CD14-positive monocyte (primary cell): ENCODE measurements at regions not wholly inside any gene's neighbourhood (a gene's known extent, or its start where the extent isn't known, plus 50 kb on each side); places are given as distances from the start of the nearest gene placed in this dataset.
"Not testable (repeated sequence)": the region's sequence is repeated elsewhere in the genome, so short reads cannot be mapped to it uniquely, and the experiment has no call there.

Experiments used
- DNase-seq, 3 donors: peaks; one replicate each; pipeline ENCODE4 v3.0.0-alpha.2; 2011 to 2022
- H2AFZ ChIP-seq: 2 replicates; pipeline ENCODE4 v1.6.0; 2012; ENCODE audit warnings: mild to moderate bottlenecking, low read depth, low read length, inconsistent platforms; ENCODE audit not compliant: insufficient read depth, poor library complexity, severe bottlenecking
- H3K27ac ChIP-seq, 2 donors: 1 replicate in 1 of 2; 2 replicates in 1 of 2; pipeline ENCODE4 v1.5.1; 2012 to 2013; ENCODE audit warnings: low read length in 2 of 2, control low read depth in 1 of 2, inconsistent platforms in 1 of 2, low read depth in 1 of 2, mild to moderate bottlenecking in 1 of 2
- H3K27me3 ChIP-seq, 2 donors: one replicate each; pipeline versions ENCODE4 v1.6.0 to v1.6.1; 2011 to 2013; ENCODE audit warnings: low read length in 2 of 2; ENCODE audit not compliant: control insufficient read depth in 2 of 2, insufficient read depth in 2 of 2
- H3K36me3 ChIP-seq, 2 donors: replicated peaks in 1 of 2; 1 replicate in 1 of 2; 2 replicates in 1 of 2; pipeline versions ENCODE4 v1.5.1 to v1.6.1; 2012 to 2013; ENCODE audit warnings: low read length in 2 of 2, control low read depth in 1 of 2, inconsistent platforms in 1 of 2, mild to moderate bottlenecking in 1 of 2; ENCODE audit not compliant: insufficient read depth in 2 of 2, control insufficient read depth in 1 of 2
- H3K4me1 ChIP-seq, 2 donors: 1 replicate in 1 of 2; 2 replicates in 1 of 2; pipeline versions ENCODE4 v1.5.1 to v1.6.1; 2012 to 2013; ENCODE audit warnings: low read length in 2 of 2, control low read depth in 1 of 2, inconsistent platforms in 1 of 2, mild to moderate bottlenecking in 1 of 2, moderate library complexity in 1 of 2; ENCODE audit not compliant: insufficient read depth in 2 of 2, control insufficient read depth in 1 of 2
- H3K4me2 ChIP-seq: replicated peaks from 2 replicates; pipeline ENCODE3; 2012; ENCODE audit warnings: low read length, moderate library complexity, mild to moderate bottlenecking; ENCODE audit not compliant: poor library complexity, severe bottlenecking; ENCODE audit errors: extremely low read depth
- H3K4me3 ChIP-seq, 3 experiments: fragments of 200-600 bp in 1 of 3; sonication (generic) in 1 of 3; replicated peaks in 1 of 3; 1 replicate in 2 of 3; 2 replicates in 1 of 3; pipeline ENCODE4 v1.5.1; 2011 to 2013; ENCODE audit warnings: low read length in 3 of 3, mild to moderate bottlenecking in 3 of 3, control low read depth in 2 of 3, low read depth in 2 of 3, inconsistent platforms in 1 of 3, moderate library complexity in 1 of 3
- H3K79me2 ChIP-seq: 2 replicates; pipeline ENCODE4 v1.6.0; 2012; ENCODE audit warnings: mild to moderate bottlenecking, control low read depth, inconsistent platforms, low read length, moderate library complexity; ENCODE audit not compliant: insufficient read depth
- H3K9ac ChIP-seq: 2 replicates; pipeline ENCODE4 v1.6.0; 2017; ENCODE audit warnings: low read length, mild to moderate bottlenecking; ENCODE audit not compliant: insufficient read depth, poor library complexity, severe bottlenecking
- H3K9me3 ChIP-seq, 2 donors: replicated peaks in 1 of 2; 1 replicate in 1 of 2; 2 replicates in 1 of 2; pipeline versions ENCODE4 v1.5.1 to v1.6.1; 2012 to 2013; ENCODE audit warnings: low read length in 2 of 2, control low read depth in 1 of 2; ENCODE audit not compliant: control insufficient read depth in 1 of 2, insufficient read depth in 1 of 2
- H4K20me1 ChIP-seq: 2 replicates; pipeline ENCODE4 v1.6.0; 2012; ENCODE audit warnings: mild to moderate bottlenecking, low read length, control low read depth, moderate library complexity; ENCODE audit not compliant: insufficient read depth
- H3K27ac Mint-ChIP-seq, 7 donors: one replicate each; pipeline ENCODE4 v1.8.0; 2020; ENCODE audit warnings: mild to moderate bottlenecking in 7 of 7, mixed read lengths in 7 of 7, moderate library complexity in 6 of 7, inconsistent platforms in 2 of 7
- H3K27me3 Mint-ChIP-seq, 3 donors: one replicate each; pipeline ENCODE4 v1.8.0; 2021 to 2022; ENCODE audit warnings: low read depth in 3 of 3, mild to moderate bottlenecking in 3 of 3, mixed read lengths in 3 of 3, moderate library complexity in 3 of 3, inconsistent platforms in 1 of 3
- H3K36me3 Mint-ChIP-seq, 2 donors: one replicate each; pipeline ENCODE4 v1.8.0; 2020; ENCODE audit warnings: mixed read lengths in 2 of 2, inconsistent platforms in 1 of 2, mild to moderate bottlenecking in 1 of 2
- H3K4me1 Mint-ChIP-seq: one replicate; pipeline ENCODE4 v1.8.0; 2020; ENCODE audit warnings: mild to moderate bottlenecking, mixed read lengths
- H3K4me3 Mint-ChIP-seq, 2 donors: one replicate each; pipeline ENCODE4 v1.8.0; 2020; ENCODE audit warnings: mild to moderate bottlenecking in 2 of 2, mixed read lengths in 2 of 2, moderate library complexity in 1 of 2
- H3K9me3 Mint-ChIP-seq, 7 donors: one replicate each; pipeline ENCODE4 v1.8.0; 2020 to 2022; ENCODE audit warnings: mixed read lengths in 7 of 7, mild to moderate bottlenecking in 6 of 7, moderate library complexity in 6 of 7, inconsistent platforms in 2 of 7
- WGBS: methylation state at CpG from one replicate; pipeline ENCODE4 v1.1.5; 2013; ENCODE audit warnings: missing lambda C conversion rate; ENCODE audit not compliant: insufficient coverage; 5-methylcytosine and 5-hydroxymethylcytosine counted together
- intact Hi-C, 2 donors: fragments of 100-400 bp; cut with micrococcal nuclease; formaldehyde crosslinking; loops; one replicate each; pipeline versions ENCODE4 v1.15.0 to v1.15.1; 2023

DNA sequence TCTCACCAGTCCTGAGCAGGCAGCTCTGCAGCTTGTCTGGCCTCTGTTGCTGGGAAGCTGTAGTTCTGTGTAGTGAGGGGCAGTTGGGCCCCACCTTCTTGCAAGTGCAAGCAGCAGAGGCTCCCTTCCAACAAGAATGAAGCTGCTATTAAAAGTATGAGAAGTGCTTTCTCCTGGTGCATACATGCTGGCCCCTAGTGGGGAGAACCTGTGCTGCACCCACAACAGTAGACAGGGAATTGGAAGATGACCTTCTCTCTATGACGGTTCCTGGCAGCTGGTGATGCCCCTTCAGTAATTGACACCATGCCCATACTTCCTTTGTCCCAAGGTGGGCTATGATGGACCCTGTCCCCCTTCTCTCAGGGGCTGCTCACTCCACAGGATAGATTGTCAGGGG is 141.5 kb downstream of the SPIN4 start:
- H3K27me3 ChIP-seq, H3K36me3 ChIP-seq, H3K27me3 Mint-ChIP-seq, H3K79me2 ChIP-seq, H3K27ac ChIP-seq, DNase-seq, H4K20me1 ChIP-seq, H3K27ac Mint-ChIP-seq, H2AFZ ChIP-seq, intact Hi-C loops, H3K9ac ChIP-seq, H3K4me1 ChIP-seq, H3K4me1 Mint-ChIP-seq, H3K4me2 ChIP-seq, H3K4me3 Mint-ChIP-seq, H3K36me3 Mint-ChIP-seq, H3K9me3 Mint-ChIP-seq, H3K9me3 ChIP-seq, H3K4me3 ChIP-seq: not testable (repeated sequence)
- WGBS, result no CpG with 5 or more reads among the region's 1 CpG

DNA sequence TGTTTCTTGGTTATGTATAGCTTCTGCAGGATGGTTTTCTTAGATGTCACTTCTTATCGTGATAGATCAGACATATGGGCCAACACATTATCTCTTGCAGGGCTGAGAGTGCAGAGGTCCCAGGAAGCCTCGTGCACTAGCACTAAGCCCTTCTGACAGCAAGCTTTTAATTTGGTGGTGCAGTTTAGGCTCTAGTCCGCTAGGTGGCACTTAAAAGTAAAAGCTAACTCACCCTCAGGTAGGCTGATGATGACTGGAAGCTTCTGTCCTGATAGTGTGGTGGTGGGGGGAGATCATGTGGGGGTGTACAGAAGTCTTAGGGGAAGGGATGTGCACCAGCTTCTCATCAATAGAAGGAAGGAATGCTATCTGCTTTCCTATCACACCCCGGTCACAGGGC is 142.0 kb downstream of the SPIN4 start:
- H3K36me3 ChIP-seq, H3K27me3 ChIP-seq, H3K9me3 ChIP-seq, H3K27ac Mint-ChIP-seq, H3K36me3 Mint-ChIP-seq, H3K27ac ChIP-seq, H2AFZ ChIP-seq, H3K27me3 Mint-ChIP-seq, H3K4me1 Mint-ChIP-seq, H3K4me2 ChIP-seq, H4K20me1 ChIP-seq, intact Hi-C loops, H3K4me3 ChIP-seq, H3K4me3 Mint-ChIP-seq, H3K79me2 ChIP-seq, H3K4me1 ChIP-seq, DNase-seq, H3K9me3 Mint-ChIP-seq, H3K9ac ChIP-seq: not testable (repeated sequence)
- WGBS, result no CpG with 5 or more reads among the region's 4 CpGs

DNA sequence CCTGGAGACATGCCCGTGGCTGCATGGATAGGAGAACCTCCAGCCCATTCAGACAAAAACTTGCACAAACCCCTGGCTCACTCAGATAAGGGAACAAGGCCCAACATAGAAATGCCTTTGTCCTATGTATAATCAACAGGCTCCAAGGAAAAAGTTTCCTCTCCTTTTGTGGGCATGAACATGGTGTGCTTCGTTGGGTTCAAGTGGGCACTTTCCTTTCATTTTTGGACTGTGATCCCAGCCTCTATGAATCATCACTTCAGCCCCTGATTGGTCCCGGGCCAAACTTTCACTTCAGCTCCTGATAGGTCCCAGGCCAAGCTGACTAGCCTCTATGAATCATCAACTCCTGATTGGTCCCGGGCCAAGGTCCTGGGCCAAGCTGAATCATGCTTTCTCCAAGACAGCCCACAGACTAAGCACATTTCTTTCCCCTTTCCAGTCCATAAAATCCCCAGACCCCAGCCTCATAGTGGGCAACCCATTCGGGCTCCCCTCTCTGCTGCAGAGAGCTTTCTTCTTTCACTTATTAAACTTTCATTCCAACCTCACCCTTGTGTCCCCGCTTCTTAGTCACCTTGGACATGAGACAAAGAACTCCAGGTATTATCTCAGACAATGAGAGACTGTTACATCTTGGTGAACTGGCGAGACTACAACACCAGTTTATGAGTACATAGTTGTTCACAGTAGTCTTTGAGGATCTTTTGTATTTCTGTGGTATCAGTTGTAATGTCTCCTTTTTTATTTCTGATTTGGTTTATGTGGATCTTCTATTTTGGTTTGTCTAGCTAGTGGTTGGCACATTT is 146.7 kb downstream of the SPIN4 start:
- WGBS, result no CpG with 5 or more reads among the region's 7 CpGs

DNA sequence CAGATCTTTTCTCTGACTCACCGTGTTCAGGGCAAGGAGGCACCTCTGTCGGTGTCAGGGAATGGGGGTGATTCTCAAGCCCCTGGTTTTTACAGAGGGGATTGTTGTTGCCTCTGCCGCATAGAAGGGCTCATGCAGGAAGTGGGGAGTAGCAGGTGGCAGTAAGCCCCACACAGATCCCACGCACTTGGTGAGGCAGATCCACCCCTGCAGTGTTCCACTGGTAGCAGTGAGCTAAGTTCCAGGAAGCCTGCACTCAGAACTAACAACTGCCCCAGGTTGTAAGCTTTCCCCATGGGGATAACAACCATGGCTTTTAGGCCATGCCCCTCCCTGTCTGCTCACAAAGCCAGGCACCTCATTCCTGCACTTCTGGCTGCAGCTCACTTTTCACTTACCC is 149.1 kb downstream of the SPIN4 start:
- H3K36me3 ChIP-seq, H3K4me3 ChIP-seq, H3K27me3 ChIP-seq, intact Hi-C loops, H3K9me3 Mint-ChIP-seq, H3K27ac Mint-ChIP-seq, H3K4me2 ChIP-seq, H3K27ac ChIP-seq, H4K20me1 ChIP-seq, H3K9me3 ChIP-seq, H3K4me1 Mint-ChIP-seq, H3K4me3 Mint-ChIP-seq, H3K27me3 Mint-ChIP-seq, H3K79me2 ChIP-seq, H3K4me1 ChIP-seq, H3K9ac ChIP-seq, H2AFZ ChIP-seq, DNase-seq, H3K36me3 Mint-ChIP-seq: not testable (repeated sequence)
- WGBS, result no CpG with 5 or more reads among the region's 4 CpGs

More for the DNA sequence above, 146.7 kb downstream of the SPIN4 start:
- H3K27ac ChIP-seq, H3K36me3 ChIP-seq, H3K9me3 ChIP-seq, H3K27me3 Mint-ChIP-seq, H3K4me1 Mint-ChIP-seq, H3K27me3 ChIP-seq, H4K20me1 ChIP-seq, H3K27ac Mint-ChIP-seq, H3K79me2 ChIP-seq, H3K4me1 ChIP-seq, H3K36me3 Mint-ChIP-seq, DNase-seq, H2AFZ ChIP-seq, H3K9ac ChIP-seq, H3K4me3 Mint-ChIP-seq, H3K9me3 Mint-ChIP-seq, H3K4me2 ChIP-seq, H3K4me3 ChIP-seq, intact Hi-C loops: not testable (repeated sequence)
